Psoas muscle (tissue), 7 donors: ENCODE measurements at regions not wholly inside any gene's neighbourhood (a gene's known extent, or its start where the extent isn't known, plus 50 kb on each side); places are given as distances from the start of the nearest gene placed in this dataset.

Experiments
- ATAC-seq, 4 donors: fragments of 200-7000 bp; cut with Tn5 transposase; one replicate each; pipeline ENCODE4 v1.9.1; 2020; ENCODE audit warnings: moderate library complexity in 3 of 4, mild to moderate bottlenecking in 2 of 4
- DNase-seq, 2 donors: peaks; one replicate each; pipeline ENCODE4 v3.0.0-alpha.2; 2020
- H3K27ac ChIP-seq: fragments of 200-600 bp; one replicate; pipeline ENCODE4 v1.8.0; 2022
- H3K27me3 ChIP-seq, 3 donors: fragments of 200-600 bp in 1 of 3; one replicate each; pipeline versions ENCODE4 v1.6.1 to v1.8.0; 2013 to 2022; ENCODE audit warnings: low read length in 2 of 3, mild to moderate bottlenecking in 2 of 3, moderate library complexity in 1 of 3; ENCODE audit not compliant: insufficient read depth in 3 of 3
- H3K36me3 ChIP-seq, 2 donors: fragments of 200-600 bp in 1 of 2; one replicate each; pipeline versions ENCODE4 v1.6.1 to v1.8.0; 2013 to 2022; ENCODE audit warnings: low read depth in 1 of 2, mild to moderate bottlenecking in 1 of 2, moderate library complexity in 1 of 2; ENCODE audit not compliant: insufficient read depth in 1 of 2
- H3K4me1 ChIP-seq: fragments of 200-600 bp; one replicate; pipeline ENCODE4 v1.8.0; 2022
- H3K4me3 ChIP-seq: fragments of 200-600 bp; one replicate; pipeline ENCODE4 v1.8.0; 2022; ENCODE audit warnings: mild to moderate bottlenecking
- H3K9me3 ChIP-seq: fragments of 200-600 bp; one replicate; pipeline ENCODE4 v1.8.0; 2022
- WGBS, 3 donors: extraction: QIAGEN DNeasy Blood & Tissue Kit; methylation state at CpG; one replicate each; pipeline versions ENCODE4 v1.1.6 to v1.1.7; 2013; 5-methylcytosine and 5-hydroxymethylcytosine counted together
- intact Hi-C, 2 donors: fragments of 100-400 bp; cut with DNase I; formaldehyde crosslinking; loops; one replicate each; pipeline versions ENCODE4 v1.11.0 to v1.14.2; 2022
- TF ChIP-seq, protein P1 (sequence below): fragments of 200-600 bp; IDR thresholded peaks from one replicate; pipeline ENCODE4 v1.8.0; 2022; ENCODE audit warnings: antibody characterized with exemption
- donor health status: healthy with polysubstance abuse.
- donor health status: DM: no; HTN: no; CAD: no; lungs with moderate emphysema.
- donor health status: Bipolar disorder and iron deficiency.
- donor health status: healthy.
- donor health status: DM: yes; HTN: yes; CAD: no.
- donor health status: DM: no; HTN: no; CAD: no.
- donor health status: DM: yes; HTN: yes; CAD: no.

GRCh38 chr14:99347561-99347960 lies 75.6 kb upstream of the BCL11B start:
- Histone ChIP-seq H3K4me1 (no peaks in the 10 kb centered on the region), H3K36me3 (no peaks in the 10 kb centered on the region), H3K27ac (no peak overlapping the region), H3K27me3 (peaks cover 0 to 10% (median 3%) of the 10 kb centered on the region in 3 donors), H3K4me3 (no peak overlapping the region), H3K9me3 (no peaks in the 10 kb centered on the region)
- intact Hi-C loops, result no loop called here
- TF ChIP-seq, protein P1, sequence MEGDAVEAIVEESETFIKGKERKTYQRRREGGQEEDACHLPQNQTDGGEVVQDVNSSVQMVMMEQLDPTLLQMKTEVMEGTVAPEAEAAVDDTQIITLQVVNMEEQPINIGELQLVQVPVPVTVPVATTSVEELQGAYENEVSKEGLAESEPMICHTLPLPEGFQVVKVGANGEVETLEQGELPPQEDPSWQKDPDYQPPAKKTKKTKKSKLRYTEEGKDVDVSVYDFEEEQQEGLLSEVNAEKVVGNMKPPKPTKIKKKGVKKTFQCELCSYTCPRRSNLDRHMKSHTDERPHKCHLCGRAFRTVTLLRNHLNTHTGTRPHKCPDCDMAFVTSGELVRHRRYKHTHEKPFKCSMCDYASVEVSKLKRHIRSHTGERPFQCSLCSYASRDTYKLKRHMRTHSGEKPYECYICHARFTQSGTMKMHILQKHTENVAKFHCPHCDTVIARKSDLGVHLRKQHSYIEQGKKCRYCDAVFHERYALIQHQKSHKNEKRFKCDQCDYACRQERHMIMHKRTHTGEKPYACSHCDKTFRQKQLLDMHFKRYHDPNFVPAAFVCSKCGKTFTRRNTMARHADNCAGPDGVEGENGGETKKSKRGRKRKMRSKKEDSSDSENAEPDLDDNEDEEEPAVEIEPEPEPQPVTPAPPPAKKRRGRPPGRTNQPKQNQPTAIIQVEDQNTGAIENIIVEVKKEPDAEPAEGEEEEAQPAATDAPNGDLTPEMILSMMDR, result no peak
- DNase-seq (no peak), ATAC-seq (no peak)
- 90 to 94% (median 92%) methylated on average over 9 of the region's 9 CpGs for WGBS, 3 donors

DNA sequence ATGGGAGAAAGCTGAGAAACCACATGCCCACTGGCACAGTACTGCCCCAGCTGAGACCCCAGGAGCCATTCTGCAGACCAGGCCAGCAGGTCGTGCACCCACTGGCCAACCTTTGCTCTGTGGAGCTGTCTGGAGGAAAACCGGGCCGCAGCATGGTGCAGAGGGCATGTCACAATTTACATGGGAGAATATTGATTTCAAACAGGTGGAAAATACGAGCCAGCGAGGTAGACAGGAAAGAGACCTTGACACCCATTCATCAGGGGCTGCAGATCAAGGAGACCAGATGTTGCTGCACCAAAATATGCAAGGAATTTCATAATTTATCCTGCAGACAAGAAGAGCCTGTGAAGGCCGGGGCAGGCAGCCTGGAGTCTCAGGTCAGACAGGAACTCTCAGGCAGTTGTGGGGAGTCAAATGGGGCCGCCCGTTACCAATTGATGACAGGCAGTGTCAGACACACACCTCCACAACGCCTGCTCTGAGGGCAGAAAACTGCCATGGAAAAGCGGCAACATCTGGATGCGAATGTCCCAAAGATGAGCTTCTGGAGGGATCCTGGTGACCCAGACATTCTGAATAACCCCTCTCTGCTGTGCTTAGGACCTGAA lies 74.6 kb upstream of the BCL11B start:
- 52 to 60% (median 52%) methylated on average over 11 of the region's 11 CpGs for WGBS, 3 donors
- no peak overlapping the region for H3K27ac ChIP-seq
- intact Hi-C loops, result no loop called here
- ATAC-seq (no peak), DNase-seq (no peak)
- TF ChIP-seq, protein P1, result no peak
- no peaks in the 10 kb centered on the region for H3K4me1 ChIP-seq
- H3K27me3 ChIP-seq, result peaks cover 0 to 10% (median 3%) of the 10 kb centered on the region in 3 donors
- no peaks in the 10 kb centered on the region for H3K36me3 ChIP-seq
- H3K4me3 ChIP-seq, result no peak overlapping the region
- H3K9me3 ChIP-seq, result no peaks in the 10 kb centered on the region

DNA sequence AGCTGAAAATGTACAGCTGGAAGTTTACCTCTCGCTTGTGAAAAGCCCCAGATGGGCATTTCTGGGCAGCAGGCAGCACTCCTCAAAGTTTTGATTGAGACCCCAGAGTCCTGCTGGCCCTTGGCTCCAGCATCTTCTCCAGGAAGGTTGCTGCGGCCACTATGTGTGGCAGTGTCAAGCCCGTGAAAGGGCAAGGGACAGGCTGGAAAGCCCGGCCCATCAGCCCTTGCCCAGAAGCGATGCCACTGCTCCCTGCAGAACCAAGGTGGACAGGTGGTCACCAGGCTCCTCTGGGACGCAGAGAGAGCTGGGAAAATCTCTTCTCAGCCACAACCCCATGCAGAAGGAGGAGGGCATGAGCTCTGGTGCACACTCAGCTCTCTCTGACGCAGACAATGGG lies 73.5 kb upstream of the BCL11B start:
- intact Hi-C loops, result no loop called here
- DNase-seq, result no peak
- Histone ChIP-seq H3K36me3 (no peaks in the 10 kb centered on the region), H3K4me1 (no peaks in the 10 kb centered on the region), H3K27ac (no peak overlapping the region), H3K9me3 (no peaks in the 10 kb centered on the region), H3K4me3 (no peak overlapping the region), H3K27me3 (peaks cover 0 to 10% (median 6%) of the 10 kb centered on the region in 3 donors)
- TF ChIP-seq, protein P1, result no peak
- 68 to 72% (median 68%) methylated on average over 7 of the region's 7 CpGs for WGBS, 3 donors
- ATAC-seq, result no peak

GRCh38 chr14:99344051-99344758 lies 72.2 kb upstream of the BCL11B start:
- DNase-seq (no peak), ATAC-seq (no peak)
- intact Hi-C loops, result no loop called here
- H3K36me3 ChIP-seq, result no peaks in the 10 kb centered on the region
- H3K27me3 ChIP-seq, result peaks cover 0 to 9% (median 8%) of the 10 kb centered on the region in 3 donors
- no peaks in the 10 kb centered on the region for H3K4me1 ChIP-seq
- H3K4me3 ChIP-seq, result no peak overlapping the region
- H3K9me3 ChIP-seq, result no peaks in the 10 kb centered on the region
- WGBS, 3 donors, result 79 to 81% (median 81%) methylated on average over 20 of the region's 20 CpGs
- TF ChIP-seq, protein P1, result no peak
- H3K27ac ChIP-seq, result no peak overlapping the region
